SHP77 treated with DMSO at 0.1 percent for 48 hours (cell line): ENCODE measurements at regions not wholly inside any gene's neighbourhood (a gene's known extent, or its start where the extent isn't known, plus 50 kb on each side); places are given as distances from the start of the nearest gene placed in this dataset.
"Not testable (repeated sequence)": the region's sequence is repeated elsewhere in the genome, so short reads cannot be mapped to it uniquely, and the experiment has no call there.

Experiments used
- DNase-seq: peaks from one replicate; lab custom pipeline; 2025; lab: John Stamatoyannopoulos, UW

- peak; percentile 3 for DNase-seq
Measured at GRCh38 chr16:8110572-8111514, 479.5 kb downstream of the TMEM114 start.

DNA sequence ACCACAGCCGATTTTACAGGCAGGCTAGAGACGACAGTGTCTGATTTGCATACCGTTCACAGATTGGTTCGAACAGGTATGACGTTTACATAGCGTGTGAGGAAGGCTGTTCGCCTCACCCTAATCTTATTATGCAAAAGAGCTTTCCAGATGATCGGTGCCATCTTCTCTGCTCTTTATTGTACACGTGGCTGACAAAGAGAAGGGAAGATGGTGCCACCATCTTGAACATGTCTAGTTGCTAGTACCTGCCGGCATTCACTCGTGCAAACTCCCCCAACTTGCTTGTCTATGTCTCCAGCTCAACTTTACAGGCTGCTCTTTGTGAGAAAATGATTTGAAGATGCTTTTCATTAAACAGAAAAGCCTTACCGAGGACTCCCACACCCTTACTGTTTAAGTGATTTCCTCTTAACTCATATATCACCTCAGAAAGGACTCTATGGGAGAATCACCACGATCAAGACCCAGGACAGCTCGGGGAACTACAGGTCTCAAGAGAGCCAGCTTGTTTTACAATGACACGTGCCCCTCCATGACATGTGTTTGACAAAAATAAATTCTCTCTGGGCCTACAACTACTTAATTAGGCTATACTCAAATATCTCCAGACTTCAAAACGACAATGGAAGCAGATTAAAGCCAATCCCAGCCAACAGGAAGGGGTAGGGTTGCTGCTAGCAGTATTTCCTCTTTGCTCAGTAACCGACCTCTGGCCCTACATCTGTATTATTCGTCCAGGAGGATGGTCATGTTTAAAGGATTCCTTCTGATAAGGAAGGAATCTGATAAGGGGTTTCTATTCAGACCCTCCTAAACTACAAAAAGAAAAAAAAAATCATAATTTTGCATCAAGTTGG is 480.6 kb downstream of the TMEM114 start:
- DNase-seq, result peak; percentile 75

- DNase-seq, result peak; percentile 43
Measured at GRCh38 chr16:8108991-8109509, 481.3 kb downstream of the TMEM114 start.

GRCh38 chr16:8107296-8107695 is 483.0 kb downstream of the TMEM114 start:
- DNase-seq, result no peak

GRCh38 chr16:8103649-8104289 is 486.5 kb downstream of the TMEM114 start:
- no peak for DNase-seq

- DNase-seq, result no peak
Measured at GRCh38 chr16:8099586-8099985, 490.7 kb downstream of the TMEM114 start.

- no peak for DNase-seq
Measured at GRCh38 chr16:8098947-8099512, 491.3 kb downstream of the TMEM114 start.

DNA sequence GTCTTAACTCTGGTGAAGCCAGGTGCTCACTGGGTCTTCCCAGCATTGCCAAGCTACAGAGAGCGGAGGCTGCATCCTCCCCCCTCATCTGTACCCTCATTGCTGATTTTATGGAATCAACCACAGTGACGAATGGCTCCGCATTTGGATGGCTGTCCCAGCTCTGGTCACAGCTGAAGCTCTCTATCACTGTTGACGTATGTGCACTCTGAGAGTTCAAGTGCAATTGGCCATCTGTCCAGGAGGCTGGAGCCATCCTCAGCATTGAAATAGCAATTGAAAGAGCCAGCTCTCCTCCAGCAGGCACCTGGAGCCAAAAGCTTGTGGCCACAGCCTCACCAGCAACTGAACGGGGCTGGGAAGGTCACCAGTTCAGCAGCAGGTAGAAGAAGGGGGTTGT is 494.1 kb downstream of the TMEM114 start:
- DNase-seq, result peak; percentile 71

DNA sequence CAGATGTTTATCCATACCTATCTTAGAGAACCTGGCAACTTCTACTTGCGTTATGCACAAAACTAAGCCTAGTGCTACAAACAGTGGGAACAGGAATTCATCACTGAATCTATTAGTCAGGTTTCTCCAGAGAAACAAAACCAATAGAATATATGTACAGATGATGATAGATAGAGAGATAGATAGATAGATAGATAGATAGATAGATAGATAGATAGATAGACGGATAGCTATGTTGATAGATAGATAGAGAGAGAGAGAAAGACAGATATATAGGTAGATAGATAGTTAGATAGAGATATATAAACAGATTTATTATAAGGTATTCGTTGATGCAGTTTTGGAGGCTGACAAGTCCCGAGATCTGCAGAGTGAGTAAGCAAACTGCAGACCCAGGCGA is 495.6 kb downstream of the TMEM114 start:
- no peak for DNase-seq

DNA sequence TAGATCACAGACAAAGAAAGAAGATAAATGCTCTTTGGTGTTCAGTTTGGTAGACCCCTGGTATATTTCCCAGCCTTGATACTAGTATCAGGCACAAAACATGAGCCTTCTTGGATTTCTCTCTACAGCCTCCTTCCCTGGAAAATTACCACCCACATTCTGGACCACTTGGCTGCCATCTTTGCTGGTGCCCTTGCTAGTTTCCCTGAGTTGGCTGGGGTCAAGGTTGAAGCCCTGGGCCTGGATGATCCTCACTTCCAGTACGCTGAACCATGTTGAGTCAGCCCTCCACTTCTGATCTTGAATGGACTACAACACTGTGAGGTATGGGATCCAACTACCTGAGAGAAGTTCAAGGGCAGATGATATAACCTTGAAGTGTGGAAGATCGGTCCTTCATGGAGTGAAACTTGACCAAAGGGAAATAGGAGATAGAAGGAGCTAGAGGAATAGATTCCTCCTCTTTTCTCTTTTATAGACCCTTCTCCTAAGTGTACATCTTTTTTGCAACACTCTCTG is 501.4 kb downstream of the TMEM114 start:
- no peak for DNase-seq

GRCh38 chr16:8087597-8088289 is 502.6 kb downstream of the TMEM114 start:
- no peak for DNase-seq

DNA sequence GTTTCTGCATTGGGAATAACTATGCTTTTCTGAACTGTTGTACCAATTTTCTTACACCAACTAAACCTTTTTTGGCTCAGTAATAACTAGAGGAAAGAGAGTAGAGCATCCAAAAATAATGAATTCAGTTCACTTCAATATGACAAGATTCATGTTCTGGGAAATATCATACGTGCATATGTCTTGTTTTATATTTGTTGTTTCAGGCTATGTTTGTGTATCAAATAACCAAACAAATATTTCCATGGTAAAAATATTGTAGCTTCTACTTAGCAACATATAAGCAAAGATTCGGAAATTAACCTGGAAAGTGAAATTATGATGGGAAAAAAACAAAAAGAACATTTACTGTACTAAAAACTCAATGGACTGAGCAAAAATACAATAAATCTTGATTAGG is 503.2 kb downstream of the TMEM114 start:
- no peak for DNase-seq

- no peak for DNase-seq
Measured at GRCh38 chr16:8084882-8085281, 505.4 kb downstream of the TMEM114 start.

DNA sequence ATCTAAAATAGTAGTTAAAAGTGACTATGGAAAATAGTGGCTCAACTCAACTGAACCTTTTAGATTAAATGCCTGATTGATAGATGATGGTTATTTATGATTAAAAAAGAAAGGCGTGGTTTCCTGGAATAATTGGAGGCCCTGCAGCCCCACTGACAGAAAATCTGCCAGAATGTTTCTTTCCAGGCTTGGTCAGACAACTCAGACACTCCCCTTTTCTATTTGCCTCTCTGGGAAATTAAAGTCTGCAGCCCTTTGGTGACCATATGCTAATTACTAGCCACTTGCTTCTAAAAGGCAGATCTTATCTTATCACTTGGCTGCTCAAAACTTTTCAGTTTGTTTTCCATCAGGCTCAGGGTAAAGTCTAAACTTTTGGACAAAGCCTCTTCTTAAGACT is 506.0 kb downstream of the TMEM114 start:
- no peak for DNase-seq

DNA sequence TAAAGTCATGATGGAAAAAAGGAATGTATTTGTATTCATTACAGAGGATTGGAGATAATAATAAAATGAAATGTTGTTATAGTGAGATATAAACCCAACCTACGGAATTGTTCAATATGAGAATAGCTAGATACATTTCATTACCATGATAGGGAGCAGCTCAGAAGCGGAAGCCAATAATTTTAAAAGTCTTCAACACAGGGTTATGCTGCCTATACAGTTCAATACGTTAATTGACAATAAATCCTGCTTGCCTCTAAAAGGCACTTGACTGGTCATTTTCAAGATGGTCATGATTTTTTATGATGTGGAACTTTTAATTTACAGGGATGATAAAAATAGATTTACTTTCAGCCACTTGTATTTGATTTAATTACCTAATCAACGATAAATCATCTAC is 506.8 kb downstream of the TMEM114 start:
- DNase-seq, result no peak

GRCh38 chr16:8080817-8081216 is 509.5 kb downstream of the TMEM114 start:
- DNase-seq, result no peak

GRCh38 chr16:8075271-8075670 is 515.0 kb downstream of the TMEM114 start:
- no peak for DNase-seq

DNA sequence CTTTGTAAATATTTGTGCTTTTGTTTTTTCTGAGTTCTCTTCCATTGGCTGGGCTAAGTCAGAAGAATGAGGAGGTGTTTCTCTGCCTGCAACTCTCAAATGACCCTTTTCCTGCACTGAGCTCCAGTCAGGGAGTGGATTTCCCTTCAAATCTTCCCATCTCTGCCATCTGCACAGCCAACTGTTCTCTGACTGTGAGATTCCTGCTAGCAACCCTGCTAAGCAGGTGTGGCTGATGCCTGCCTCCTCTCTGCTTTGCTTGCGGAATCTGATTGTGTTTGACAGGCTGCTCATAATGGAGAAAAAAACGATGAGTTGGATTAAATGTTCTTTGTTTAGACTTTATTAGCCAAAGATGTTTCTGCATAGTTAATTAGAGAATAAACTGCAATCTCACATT is 519.8 kb downstream of the TMEM114 start:
- no peak for DNase-seq

GRCh38 chr16:8068225-8068624 is 522.1 kb downstream of the TMEM114 start:
- DNase-seq, result not testable (repeated sequence)

- DNase-seq, result no peak
Measured at GRCh38 chr16:8063159-8063558, 527.2 kb downstream of the TMEM114 start.

GRCh38 chr16:8062677-8063076 is 527.6 kb downstream of the TMEM114 start:
- no peak for DNase-seq
